Natural killer cell (primary cell): ENCODE measurements at regions not wholly inside any gene's neighbourhood (a gene's known extent, or its start where the extent isn't known, plus 50 kb on each side); places are given as distances from the start of the nearest gene placed in this dataset.

Experiments
- ATAC-seq, 3 donors: fragments of 150-1000 bp in 2 of 3; fragments of 200-7000 bp in 1 of 3; cut with Tn5 transposase; 1 replicate in 1 of 3; 2 replicates in 2 of 3; pipeline ENCODE4 v1.10.0; 2021; ENCODE audit warnings: mild to moderate bottlenecking in 2 of 3, moderate library complexity in 2 of 3
- DNase-seq, 2 donors: peaks; one replicate each; pipeline versions ENCODE4 v3.0.0 to v3.0.0-alpha.2; 2013 to 2021; ENCODE audit warnings: mixed read lengths in 1 of 2
- H3K27ac ChIP-seq: one replicate; pipeline ENCODE4 v1.5.1; 2013; ENCODE audit warnings: mild to moderate bottlenecking, low read length
- H3K27me3 ChIP-seq: one replicate; pipeline ENCODE4 v1.6.1; 2013; ENCODE audit warnings: low read length; ENCODE audit not compliant: control insufficient read depth, insufficient read depth
- H3K36me3 ChIP-seq: one replicate; pipeline ENCODE4 v1.6.1; 2013; ENCODE audit warnings: low read length; ENCODE audit not compliant: control insufficient read depth, insufficient read depth
- H3K4me1 ChIP-seq: one replicate; pipeline ENCODE4 v1.6.1; 2013; ENCODE audit warnings: low read length; ENCODE audit not compliant: control insufficient read depth, insufficient read depth
- H3K4me3 ChIP-seq: one replicate; pipeline ENCODE4 v1.5.1; 2013; ENCODE audit warnings: low read length
- H3K9me3 ChIP-seq: one replicate; pipeline ENCODE4 v1.6.1; 2013; ENCODE audit warnings: low read length; ENCODE audit not compliant: control insufficient read depth, insufficient read depth
- H3K27ac Mint-ChIP-seq, 2 donors: one replicate each; pipeline ENCODE4 v1.8.0; 2022; ENCODE audit warnings: mild to moderate bottlenecking in 2 of 2, mixed read lengths in 2 of 2, moderate library complexity in 1 of 2
- H3K27me3 Mint-ChIP-seq, 2 donors: one replicate each; pipeline ENCODE4 v1.8.0; 2022; ENCODE audit warnings: low read depth in 2 of 2, mixed read lengths in 2 of 2
- H3K36me3 Mint-ChIP-seq: one replicate; pipeline ENCODE4 v1.8.0; 2022; ENCODE audit warnings: mixed read lengths
- H3K4me1 Mint-ChIP-seq, 2 donors: one replicate each; pipeline ENCODE4 v1.8.0; 2022; ENCODE audit warnings: mixed read lengths in 2 of 2
- H3K4me3 Mint-ChIP-seq: one replicate; pipeline ENCODE4 v1.8.0; 2022; ENCODE audit warnings: mild to moderate bottlenecking, moderate library complexity, mixed read lengths
- H3K9me3 Mint-ChIP-seq, 2 donors: one replicate each; pipeline ENCODE4 v1.8.0; 2022; ENCODE audit warnings: mixed read lengths in 2 of 2
- WGBS: methylation state at CpG from one replicate; pipeline ENCODE4 v1.1.7; 2013; ENCODE audit warnings: missing lambda C conversion rate; ENCODE audit not compliant: insufficient coverage; 5-methylcytosine and 5-hydroxymethylcytosine counted together
- intact Hi-C: fragments of 100-400 bp; cut with micrococcal nuclease; formaldehyde crosslinking; loops from one replicate; pipeline ENCODE4 v1.14.2; 2022
- TF ChIP-seq, protein P1 (sequence below): fragments of 200-600 bp; IDR thresholded peaks from one replicate; pipeline ENCODE4 v1.8.0; 2022; ENCODE audit warnings: antibody characterized with exemption

- Histone ChIP-seq H3K27ac (no peak overlapping the region), H3K4me1 (no peaks in the 10 kb centered on the region), H3K36me3 (no peaks in the 10 kb centered on the region), H3K27me3 (no peaks in the 10 kb centered on the region), H3K4me3 (no peak overlapping the region), H3K9me3 (no peaks in the 10 kb centered on the region)
- TF ChIP-seq, protein P1, sequence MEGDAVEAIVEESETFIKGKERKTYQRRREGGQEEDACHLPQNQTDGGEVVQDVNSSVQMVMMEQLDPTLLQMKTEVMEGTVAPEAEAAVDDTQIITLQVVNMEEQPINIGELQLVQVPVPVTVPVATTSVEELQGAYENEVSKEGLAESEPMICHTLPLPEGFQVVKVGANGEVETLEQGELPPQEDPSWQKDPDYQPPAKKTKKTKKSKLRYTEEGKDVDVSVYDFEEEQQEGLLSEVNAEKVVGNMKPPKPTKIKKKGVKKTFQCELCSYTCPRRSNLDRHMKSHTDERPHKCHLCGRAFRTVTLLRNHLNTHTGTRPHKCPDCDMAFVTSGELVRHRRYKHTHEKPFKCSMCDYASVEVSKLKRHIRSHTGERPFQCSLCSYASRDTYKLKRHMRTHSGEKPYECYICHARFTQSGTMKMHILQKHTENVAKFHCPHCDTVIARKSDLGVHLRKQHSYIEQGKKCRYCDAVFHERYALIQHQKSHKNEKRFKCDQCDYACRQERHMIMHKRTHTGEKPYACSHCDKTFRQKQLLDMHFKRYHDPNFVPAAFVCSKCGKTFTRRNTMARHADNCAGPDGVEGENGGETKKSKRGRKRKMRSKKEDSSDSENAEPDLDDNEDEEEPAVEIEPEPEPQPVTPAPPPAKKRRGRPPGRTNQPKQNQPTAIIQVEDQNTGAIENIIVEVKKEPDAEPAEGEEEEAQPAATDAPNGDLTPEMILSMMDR, result no peak
- 96% methylated on average over 6 of the region's 7 CpGs for WGBS
- Mint-ChIP-seq H3K4me1 (no peaks in the 10 kb centered on the region), H3K27me3 (peaks cover 0 to 3% of the 10 kb centered on the region in 2 donors), H3K27ac (no peak overlapping the region), H3K36me3 (peaks cover 11% of the 10 kb centered on the region), H3K9me3 (peaks cover 6 to 7% of the 10 kb centered on the region in 2 donors), H3K4me3 (no peak overlapping the region)
- ATAC-seq (no peak), DNase-seq (no peak)
- intact Hi-C loops, result no loop called here
Measured at GRCh38 chr2:16336916-16337315, 328.7 kb downstream of the CYRIA start.

DNA sequence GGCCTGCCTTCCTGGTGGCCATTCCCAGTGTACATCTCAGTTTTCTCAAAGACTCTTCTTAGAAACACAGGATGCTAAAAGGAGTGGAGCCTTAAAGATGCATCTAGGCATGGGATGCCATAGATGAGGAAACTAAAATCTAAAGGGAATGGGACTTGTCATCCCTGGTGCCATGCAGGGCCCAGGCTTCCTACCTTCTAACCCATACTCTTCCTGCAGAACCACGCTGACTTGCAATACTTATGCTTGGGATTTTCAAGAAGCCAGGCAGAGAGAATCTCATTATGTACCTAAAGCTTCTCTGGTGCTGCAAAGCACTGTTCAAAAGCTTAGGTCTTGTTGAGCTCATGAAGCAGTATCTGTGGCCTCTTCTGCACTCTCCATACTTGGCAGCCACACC is 329.1 kb downstream of the CYRIA start:
- no peak overlapping the region for H3K27ac Mint-ChIP-seq
- no peak overlapping the region for H3K4me3 Mint-ChIP-seq
- intact Hi-C loops, result no loop called here
- H3K27me3 ChIP-seq, result no peaks in the 10 kb centered on the region
- H3K36me3 Mint-ChIP-seq, result peaks cover 11% of the 10 kb centered on the region
- no peaks in the 10 kb centered on the region for H3K36me3 ChIP-seq
- no peak overlapping the region for H3K4me3 ChIP-seq
- DNase-seq (no peak), ATAC-seq (no peak)
- no peaks in the 10 kb centered on the region for H3K4me1 Mint-ChIP-seq
- H3K4me1 ChIP-seq, result no peaks in the 10 kb centered on the region
- H3K27ac ChIP-seq, result no peak overlapping the region
- WGBS, result 80% methylated on average over 1 of the region's 1 CpG
- no peaks in the 10 kb centered on the region for H3K9me3 ChIP-seq
- peaks cover 6 to 7% of the 10 kb centered on the region in 2 donors for H3K9me3 Mint-ChIP-seq
- TF ChIP-seq, protein P1, result no peak
- H3K27me3 Mint-ChIP-seq, result peaks cover 0 to 3% of the 10 kb centered on the region in 2 donors

- Mint-ChIP-seq H3K36me3 (peaks cover 11% of the 10 kb centered on the region), H3K27ac (no peak overlapping the region), H3K9me3 (peaks cover 6 to 7% of the 10 kb centered on the region in 2 donors), H3K4me1 (no peaks in the 10 kb centered on the region), H3K4me3 (no peak overlapping the region), H3K27me3 (peaks cover 0 to 3% of the 10 kb centered on the region in 2 donors)
- H3K27ac ChIP-seq, result no peak overlapping the region
- no peaks in the 10 kb centered on the region for H3K9me3 ChIP-seq
- no peak for DNase-seq
- H3K4me3 ChIP-seq, result no peak overlapping the region
- H3K36me3 ChIP-seq, result no peaks in the 10 kb centered on the region
- no peak for ATAC-seq
- no peaks in the 10 kb centered on the region for H3K4me1 ChIP-seq
- H3K27me3 ChIP-seq, result no peaks in the 10 kb centered on the region
- intact Hi-C loops, result no loop called here
- TF ChIP-seq, protein P1, result no peak
- 23% methylated on average over 2 of the region's 3 CpGs for WGBS
Measured at GRCh38 chr2:16335947-16336346, 329.7 kb downstream of the CYRIA start.

- Mint-ChIP-seq H3K4me3 (no peak overlapping the region), H3K4me1 (no peaks in the 10 kb centered on the region), H3K36me3 (peaks cover 11% of the 10 kb centered on the region), H3K9me3 (peaks cover 6 to 7% of the 10 kb centered on the region in 2 donors), H3K27ac (no peak overlapping the region), H3K27me3 (peaks cover 0 to 3% of the 10 kb centered on the region in 2 donors)
- TF ChIP-seq, protein P1, result no peak
- no peaks in the 10 kb centered on the region for H3K36me3 ChIP-seq
- H3K4me3 ChIP-seq, result no peak overlapping the region
- H3K27ac ChIP-seq, result no peak overlapping the region
- ATAC-seq, result no peak
- no peaks in the 10 kb centered on the region for H3K4me1 ChIP-seq
- H3K9me3 ChIP-seq, result no peaks in the 10 kb centered on the region
- 85% methylated on average over 1 of the region's 1 CpG for WGBS
- intact Hi-C loops, result no loop called here
- H3K27me3 ChIP-seq, result no peaks in the 10 kb centered on the region
- DNase-seq, result no peak
Measured at GRCh38 chr2:16335604-16335930, 330.1 kb downstream of the CYRIA start.
